Common myeloid progenitor, CD34-positive (primary cell): ENCODE measurements at regions not wholly inside any gene's neighbourhood (a gene's known extent, or its start where the extent isn't known, plus 50 kb on each side); places are given as distances from the start of the nearest gene placed in this dataset.

Experiments
- CTCF ChIA-PET: fragments of 350-600 bp; sonication (Branson Sonifier 250); formaldehyde crosslinking; loops from one replicate; lab custom pipeline; 2021; ENCODE audit warnings: antibody characterized with exemption; lab: Charles Lee
- POLR2A ChIA-PET: fragments of 350-600 bp; sonication (Branson Sonifier 250); formaldehyde crosslinking; loops from one replicate; lab custom pipeline; 2021; ENCODE audit warnings: antibody characterized with exemption; lab: Charles Lee
- DNase-seq, 3 donors: peaks; one replicate each; pipeline versions ENCODE4 v3.0.0 to v3.0.0-alpha.2; 2013
- H3K27ac ChIP-seq, 2 experiments: 1 replicate in 1 of 2; 2 replicates in 1 of 2; pipeline ENCODE4 v1.7.0; 2013; ENCODE audit warnings: inconsistent platforms in 2 of 2, low read length in 2 of 2, mild to moderate bottlenecking in 2 of 2, low read depth in 1 of 2, moderate library complexity in 1 of 2; ENCODE audit not compliant: severe bottlenecking in 2 of 2, insufficient read depth in 1 of 2, poor library complexity in 1 of 2
- H3K27me3 ChIP-seq, 5 experiments: replicated peaks in 2 of 5; 1 replicate in 3 of 5; 2 replicates in 2 of 5; pipeline versions ENCODE4 v1.6.1 to v1.7.0; 2013; ENCODE audit warnings: low read length in 4 of 5, mild to moderate bottlenecking in 2 of 5, moderate library complexity in 2 of 5, inconsistent platforms in 1 of 5; ENCODE audit not compliant: insufficient read depth in 5 of 5, control insufficient read depth in 4 of 5
- H3K36me3 ChIP-seq, 4 experiments: 1 replicate in 2 of 4; 2 replicates in 2 of 4; pipeline versions ENCODE4 v1.6.1 to v1.7.0; 2013; ENCODE audit warnings: low read length in 3 of 4, control low read depth in 1 of 4, mild to moderate bottlenecking in 1 of 4; ENCODE audit not compliant: control insufficient read depth in 4 of 4, insufficient read depth in 4 of 4
- H3K4me1 ChIP-seq, 4 experiments: 1 replicate in 3 of 4; 2 replicates in 1 of 4; pipeline versions ENCODE4 v1.6.1 to v1.7.1; 2013; ENCODE audit warnings: low read length in 3 of 4, mild to moderate bottlenecking in 3 of 4, control low read depth in 1 of 4, inconsistent platforms in 1 of 4, moderate library complexity in 1 of 4; ENCODE audit not compliant: control insufficient read depth in 4 of 4, insufficient read depth in 4 of 4; ENCODE audit errors: control extremely low read depth in 1 of 4
- H3K4me3 ChIP-seq, 7 experiments: 1 replicate in 4 of 7; 2 replicates in 3 of 7; pipeline versions ENCODE4 v1.5.1 to v1.7.0; 2013; ENCODE audit warnings: mild to moderate bottlenecking in 7 of 7, low read length in 6 of 7, moderate library complexity in 6 of 7, inconsistent platforms in 2 of 7, low read depth in 2 of 7, control low read depth in 1 of 7; ENCODE audit not compliant: insufficient read depth in 4 of 7, control insufficient read depth in 1 of 7; ENCODE audit errors: extremely low read depth in 1 of 7
- H3K9me3 ChIP-seq, 5 experiments: 1 replicate in 4 of 5; 2 replicates in 1 of 5; pipeline versions ENCODE4 v1.6.1 to v1.7.1; 2013; ENCODE audit warnings: low read length in 4 of 5, mild to moderate bottlenecking in 2 of 5, inconsistent platforms in 1 of 5, low read depth in 1 of 5, moderate library complexity in 1 of 5; ENCODE audit not compliant: control insufficient read depth in 4 of 5, insufficient read depth in 2 of 5; ENCODE audit errors: control extremely low read depth in 1 of 5
- WGBS: methylation state at CpG from one replicate; pipeline ENCODE4 v1.1.5; 2013; ENCODE audit not compliant: insufficient coverage; 5-methylcytosine and 5-hydroxymethylcytosine counted together

DNA sequence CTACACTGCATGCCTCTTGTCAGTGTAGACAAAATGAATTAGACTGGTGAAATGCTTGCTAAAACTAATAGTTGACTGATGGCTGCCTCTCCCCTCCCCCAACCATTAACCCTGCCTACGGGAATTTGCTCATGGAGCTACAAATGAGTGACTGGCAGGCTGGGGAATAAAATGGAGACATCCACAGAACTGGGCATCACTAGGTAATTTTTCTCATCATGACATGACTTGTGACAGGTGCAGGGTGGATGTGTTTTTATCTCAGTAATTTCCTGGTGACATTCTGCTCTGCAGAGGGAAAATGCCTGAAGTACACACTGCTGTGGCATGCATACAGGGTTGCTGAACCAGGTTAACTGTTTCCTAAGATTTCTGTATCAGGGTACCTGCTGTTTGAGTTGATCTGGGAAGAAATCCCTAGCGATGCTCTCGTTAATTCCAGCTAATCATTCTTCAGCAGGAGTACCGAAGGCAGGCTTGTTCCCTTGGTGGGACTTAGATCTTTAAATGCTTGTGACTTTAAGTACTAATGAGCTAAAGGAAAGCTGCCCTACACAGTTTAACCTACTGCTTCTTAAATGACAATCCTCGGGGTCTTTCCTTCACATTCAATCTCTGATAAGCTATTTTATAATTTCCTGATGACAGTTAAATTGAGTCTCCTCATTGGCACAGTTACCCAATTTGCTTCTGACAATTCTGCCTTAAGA lies 376.3 kb upstream of the LCORL start:
- H3K36me3 ChIP-seq, result no peaks in the 10 kb centered on the region
- no peak for DNase-seq
- ChIA-PET POLR2A (interaction anchor here (0.7 kb wide), 1 partner anchor 13 kb away, joined by 4 read pairs; no protein-coding TSS in a partner anchor), CTCF (no interaction called here)
- no peak overlapping the region for H3K4me3 ChIP-seq
- H3K27ac ChIP-seq, result no peak overlapping the region
- H3K27me3 ChIP-seq, result no peaks in the 10 kb centered on the region
- no peaks in the 10 kb centered on the region for H3K4me1 ChIP-seq
- 93% methylated on average over 3 of the region's 5 CpGs for WGBS
- no peaks in the 10 kb centered on the region for H3K9me3 ChIP-seq

- DNase-seq, result no peak
- H3K36me3 ChIP-seq, result no peaks in the 10 kb centered on the region
- no peaks in the 10 kb centered on the region for H3K9me3 ChIP-seq
- H3K27ac ChIP-seq, result no peak overlapping the region
- CTCF ChIA-PET, result no interaction called here
- no peaks in the 10 kb centered on the region for H3K4me1 ChIP-seq
- no peak overlapping the region for H3K4me3 ChIP-seq
- no peaks in the 10 kb centered on the region for H3K27me3 ChIP-seq
- WGBS, result no CpG with 5 or more reads among the region's 1 CpG
- POLR2A ChIA-PET, result no interaction called here
Measured at GRCh38 chr4:18394656-18395055, 373.1 kb upstream of the LCORL start.

DNA sequence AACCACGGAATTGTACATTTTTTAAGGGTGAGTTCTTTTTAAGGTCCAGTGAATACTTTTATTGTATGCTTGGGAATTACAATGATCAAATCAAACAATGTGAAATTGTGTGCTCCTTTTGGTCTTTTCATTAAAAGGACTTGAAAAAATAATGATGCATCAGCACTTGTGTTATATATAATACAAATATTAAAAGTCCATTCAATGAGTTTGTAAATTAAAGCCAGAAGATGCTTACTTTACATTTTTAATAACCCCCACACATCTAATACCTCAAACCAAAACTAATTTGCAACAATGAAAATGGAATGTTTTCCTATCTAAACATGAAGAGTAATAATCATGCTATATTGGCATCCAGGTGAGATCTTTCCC lies 369.8 kb upstream of the LCORL start:
- Histone ChIP-seq H3K27ac (no peak overlapping the region), H3K36me3 (no peaks in the 10 kb centered on the region), H3K4me3 (no peak overlapping the region), H3K4me1 (no peaks in the 10 kb centered on the region), H3K27me3 (no peaks in the 10 kb centered on the region), H3K9me3 (no peaks in the 10 kb centered on the region)
- WGBS, result 86% methylated on average over 1 of the region's 1 CpG
- ChIA-PET POLR2A (no interaction called here), CTCF (no interaction called here)
- DNase-seq, result no peak

DNA sequence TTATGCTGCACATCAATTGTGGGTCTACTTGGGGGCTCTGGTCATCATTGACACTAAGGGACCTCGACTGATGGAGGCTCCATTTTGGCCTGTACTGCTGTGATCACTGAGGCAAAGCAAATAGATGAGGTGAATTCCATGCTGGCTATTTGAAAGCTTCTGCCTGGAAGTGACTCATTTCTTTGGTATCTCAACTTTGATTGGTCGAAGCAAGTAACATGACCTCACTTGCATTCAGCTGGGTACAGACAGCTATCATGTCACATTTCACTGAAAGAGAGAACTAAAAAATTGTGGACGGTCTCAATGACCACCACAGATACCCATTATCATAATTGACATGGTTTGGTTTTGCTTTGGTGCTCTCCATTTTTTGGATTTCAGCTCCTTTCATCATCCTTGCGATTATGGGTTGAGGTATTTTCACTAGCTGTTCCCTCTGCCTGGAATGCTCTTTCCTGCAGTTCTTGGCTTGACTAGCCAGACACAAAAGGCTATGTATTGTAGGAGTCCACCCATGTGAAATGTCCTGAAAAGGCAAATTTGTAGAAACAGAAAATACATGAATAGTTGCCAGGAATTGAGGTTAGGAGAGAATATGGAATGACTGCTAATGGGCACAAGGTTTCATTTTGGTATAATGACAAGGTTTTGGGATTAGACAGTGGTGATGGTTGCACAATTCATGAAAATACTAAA lies 369.2 kb upstream of the LCORL start:
- CTCF ChIA-PET, result no interaction called here

DNA sequence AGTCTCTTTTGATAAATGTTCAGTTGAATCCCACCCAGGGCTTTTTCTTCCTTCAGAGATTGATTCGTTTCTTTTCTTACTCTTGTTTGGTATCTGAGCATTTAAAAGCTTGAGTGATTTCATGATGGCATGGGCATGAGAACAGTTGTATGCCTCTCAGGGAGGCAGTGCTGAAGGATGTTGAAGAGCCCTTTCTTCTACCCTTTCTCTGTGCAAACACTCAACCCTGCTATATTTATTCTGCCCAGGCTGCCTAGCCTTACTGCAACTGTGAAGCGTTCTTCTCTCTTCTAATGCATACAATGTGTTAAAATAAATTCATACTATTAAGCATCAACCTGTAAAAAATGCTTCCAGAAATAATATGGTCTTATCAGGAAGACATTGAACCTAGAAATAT lies 367.6 kb upstream of the LCORL start:
- Histone ChIP-seq H3K27ac (no peak overlapping the region), H3K4me3 (no peak overlapping the region), H3K9me3 (peaks cover 0 to 3% (median 0%) of the 10 kb centered on the region in 5 experiments), H3K4me1 (no peaks in the 10 kb centered on the region), H3K27me3 (no peaks in the 10 kb centered on the region), H3K36me3 (no peaks in the 10 kb centered on the region)
- POLR2A ChIA-PET, result no interaction called here
- CTCF ChIA-PET, result no interaction called here
- no peak for DNase-seq
- no CpG with 5 or more reads among the region's 2 CpGs for WGBS

More for the DNA sequence above, 369.2 kb upstream of the LCORL start:
- H3K27ac ChIP-seq, result no peak overlapping the region
- no peaks in the 10 kb centered on the region for H3K4me1 ChIP-seq
- H3K36me3 ChIP-seq, result no peaks in the 10 kb centered on the region
- WGBS, result 91% methylated on average over 2 of the region's 4 CpGs
- H3K9me3 ChIP-seq, result no peaks in the 10 kb centered on the region
- no peaks in the 10 kb centered on the region for H3K27me3 ChIP-seq
- no peak overlapping the region for H3K4me3 ChIP-seq
- POLR2A ChIA-PET, result no interaction called here
- no peak for DNase-seq

DNA sequence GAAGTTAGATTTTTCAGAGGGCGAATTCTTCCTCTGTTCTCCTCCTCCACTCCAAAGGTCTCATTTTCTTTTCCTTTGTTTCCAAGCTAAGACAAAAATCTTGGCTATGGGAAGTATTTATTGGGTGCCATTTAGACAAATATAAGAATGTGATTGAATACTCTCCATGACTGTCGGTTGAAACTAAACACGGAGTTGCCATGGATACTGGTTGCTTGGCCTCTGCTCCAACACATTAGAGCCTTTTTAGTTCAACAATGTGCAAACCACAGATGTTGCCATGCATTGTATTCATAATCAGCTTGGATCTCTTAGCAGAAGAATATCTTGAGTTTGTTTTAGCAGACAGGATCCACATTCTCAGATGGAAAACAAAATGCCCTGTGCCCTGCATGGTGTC lies 366.5 kb upstream of the LCORL start:
- Histone ChIP-seq H3K4me1 (no peaks in the 10 kb centered on the region), H3K27ac (no peak overlapping the region), H3K36me3 (no peaks in the 10 kb centered on the region), H3K4me3 (no peak overlapping the region), H3K27me3 (no peaks in the 10 kb centered on the region), H3K9me3 (peaks cover 0 to 4% (median 0%) of the 10 kb centered on the region in 5 experiments)
- POLR2A ChIA-PET, result no interaction called here
- DNase-seq, result no peak
- WGBS, result 34% methylated on average over 2 of the region's 3 CpGs
- CTCF ChIA-PET, result interaction anchor here (0.5 kb wide), 1 partner anchor 34 kb away, joined by 3 read pairs; no protein-coding TSS in a partner anchor

DNA sequence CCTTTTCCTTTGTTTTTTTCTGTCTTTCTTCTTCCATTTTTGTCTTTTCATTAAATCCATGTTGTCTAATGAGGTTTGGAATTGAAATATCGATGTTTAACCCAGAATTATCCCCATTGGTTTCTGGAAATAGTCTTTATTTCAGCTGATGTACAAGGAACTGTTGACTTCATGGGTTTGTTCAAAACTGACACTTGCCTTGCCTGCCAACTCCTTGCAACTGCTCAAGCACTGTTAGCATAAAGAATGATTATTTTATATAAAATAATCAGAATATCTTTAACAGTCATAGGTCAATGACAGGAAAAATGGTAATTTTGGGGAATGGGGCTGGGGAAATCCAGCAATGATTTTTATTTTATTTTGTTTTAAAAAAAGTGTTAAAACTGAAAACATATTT lies 359.6 kb upstream of the LCORL start:
- CTCF ChIA-PET, result no interaction called here
- Histone ChIP-seq H3K9me3 (peaks cover 0 to 4% (median 0%) of the 10 kb centered on the region in 5 experiments), H3K4me3 (no peak overlapping the region), H3K36me3 (no peaks in the 10 kb centered on the region), H3K4me1 (no peaks in the 10 kb centered on the region), H3K27me3 (peaks cover 0 to 4% (median 0%) of the 10 kb centered on the region in 5 experiments), H3K27ac (no peak overlapping the region)
- no peak for DNase-seq
- no CpG with 5 or more reads among the region's 1 CpG for WGBS
- POLR2A ChIA-PET, result no interaction called here
